GM19043 (cell line): ENCODE measurements at regions not wholly inside any gene's neighbourhood (a gene's known extent, or its start where the extent isn't known, plus 50 kb on each side); places are given as distances from the start of the nearest gene placed in this dataset.
"Not testable (repeated sequence)": the region's sequence is repeated elsewhere in the genome, so short reads cannot be mapped to it uniquely, and the experiment has no call there.

Source experiments
- ATAC-seq: cut with Tn5 transposase; IDR thresholded peaks from one replicate; pipeline ENCODE4 v1.9.1; 2021; ENCODE audit warnings: low read depth; ENCODE audit not compliant: unreplicated experiment

GRCh38 chr1:234787011-234787584 lies 177.1 kb upstream of the IRF2BP2 start:
- ATAC-seq = not testable (repeated sequence)

GRCh38 chr1:234785922-234786321 lies 175.9 kb upstream of the IRF2BP2 start:
- ATAC-seq = not testable (repeated sequence)

- ATAC-seq = not testable (repeated sequence)
Measured at GRCh38 chr1:234785471-234785919, 175.5 kb upstream of the IRF2BP2 start.

- ATAC-seq = not testable (repeated sequence)
Measured at GRCh38 chr1:234784108-234784507, 174.1 kb upstream of the IRF2BP2 start.

- no peak for ATAC-seq
Measured at GRCh38 chr1:234782791-234783190, 172.8 kb upstream of the IRF2BP2 start.

GRCh38 chr1:234782105-234782751 lies 172.2 kb upstream of the IRF2BP2 start:
- ATAC-seq = no peak

- no peak for ATAC-seq
Measured at GRCh38 chr1:234781241-234782065, 171.5 kb upstream of the IRF2BP2 start.

GRCh38 chr1:234780531-234781162 lies 170.7 kb upstream of the IRF2BP2 start:
- ATAC-seq = no peak

GRCh38 chr1:234780112-234780511 lies 170.1 kb upstream of the IRF2BP2 start:
- ATAC-seq = no peak

GRCh38 chr1:234779600-234779999 lies 169.6 kb upstream of the IRF2BP2 start:
- ATAC-seq = not testable (repeated sequence)

- no peak for ATAC-seq
Measured at GRCh38 chr1:234779160-234779538, 169.2 kb upstream of the IRF2BP2 start.

- ATAC-seq = no peak
Measured at GRCh38 chr1:234778221-234779159, 168.5 kb upstream of the IRF2BP2 start.

GRCh38 chr1:234777856-234778220 lies 167.9 kb upstream of the IRF2BP2 start:
- no peak for ATAC-seq

- no peak for ATAC-seq
Measured at GRCh38 chr1:234776876-234777855, 167.2 kb upstream of the IRF2BP2 start.

GRCh38 chr1:234776256-234776875 lies 166.4 kb upstream of the IRF2BP2 start:
- no peak for ATAC-seq

GRCh38 chr1:234775477-234776246 lies 165.7 kb upstream of the IRF2BP2 start:
- ATAC-seq = no peak

- ATAC-seq = no peak
Measured at GRCh38 chr1:234774971-234775370, 165.0 kb upstream of the IRF2BP2 start.
